Activated T-cell treated with anti-CD3 and anti-CD28 coated beads, Interleukin-2, amount 50 U/mL, for 24 hours (primary cell): ENCODE measurements at regions not wholly inside any gene's neighbourhood (a gene's known extent, or its start where the extent isn't known, plus 50 kb on each side); places are given as distances from the start of the nearest gene placed in this dataset.

ENCODE experiments used
- DNase-seq: peaks from one replicate; pipeline ENCODE4 v3.0.0-alpha.2; 2020
- H3K27ac Mint-ChIP-seq: 2 replicates; pipeline ENCODE4 v1.8.0; 2020; ENCODE audit warnings: mild to moderate bottlenecking, mixed read lengths
- H3K27me3 Mint-ChIP-seq: 2 replicates; pipeline ENCODE4 v1.8.0; 2020; ENCODE audit warnings: mixed read lengths
- H3K36me3 Mint-ChIP-seq: 2 replicates; pipeline ENCODE4 v1.8.0; 2020; ENCODE audit warnings: low read depth, mixed read lengths
- H3K4me1 Mint-ChIP-seq: 2 replicates; pipeline ENCODE4 v1.8.0; 2020; ENCODE audit warnings: low read depth, mixed read lengths
- H3K4me3 Mint-ChIP-seq: 2 replicates; pipeline ENCODE4 v1.8.0; 2020; ENCODE audit warnings: mild to moderate bottlenecking, moderate library complexity, mixed read lengths
- H3K9me3 Mint-ChIP-seq: 2 replicates; pipeline ENCODE4 v1.8.0; 2020; ENCODE audit warnings: mixed read lengths

GRCh38 chr3:24769918-24770317, 275.3 kb upstream of the THRB start:
- Mint-ChIP-seq H3K36me3 (no peaks in the 10 kb centered on the region), H3K27me3 (no peaks in the 10 kb centered on the region), H3K4me1 (no peaks in the 10 kb centered on the region), H3K9me3 (no peaks in the 10 kb centered on the region), H3K4me3 (no peak overlapping the region), H3K27ac (no peak overlapping the region)
- DNase-seq: no peak

DNA sequence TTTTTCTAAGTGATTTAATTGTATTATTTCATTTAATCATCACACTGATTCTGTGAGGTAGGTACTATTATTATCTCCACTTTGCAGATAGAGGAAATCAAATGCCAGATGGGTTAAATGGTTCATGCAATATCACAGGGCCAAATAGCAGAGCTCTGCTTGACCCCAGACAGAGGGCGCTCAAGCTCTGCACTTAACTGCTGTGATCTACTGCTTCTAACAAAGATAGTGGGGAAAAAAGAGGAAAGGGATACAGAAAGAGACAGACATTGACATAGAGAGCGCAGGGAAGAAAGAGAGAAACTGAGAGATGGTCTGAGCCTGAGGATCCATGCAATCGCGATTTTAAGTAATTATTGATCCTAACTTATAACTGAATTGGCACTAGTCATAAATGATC, 279.1 kb upstream of the THRB start:
- H3K27me3 Mint-ChIP-seq: no peaks in the 10 kb centered on the region
- no peak overlapping the region for H3K27ac Mint-ChIP-seq
- H3K4me3 Mint-ChIP-seq: no peak overlapping the region
- H3K9me3 Mint-ChIP-seq: peaks cover 2% of the 10 kb centered on the region
- H3K36me3 Mint-ChIP-seq: no peaks in the 10 kb centered on the region
- DNase-seq: no peak
- no peaks in the 10 kb centered on the region for H3K4me1 Mint-ChIP-seq

DNA sequence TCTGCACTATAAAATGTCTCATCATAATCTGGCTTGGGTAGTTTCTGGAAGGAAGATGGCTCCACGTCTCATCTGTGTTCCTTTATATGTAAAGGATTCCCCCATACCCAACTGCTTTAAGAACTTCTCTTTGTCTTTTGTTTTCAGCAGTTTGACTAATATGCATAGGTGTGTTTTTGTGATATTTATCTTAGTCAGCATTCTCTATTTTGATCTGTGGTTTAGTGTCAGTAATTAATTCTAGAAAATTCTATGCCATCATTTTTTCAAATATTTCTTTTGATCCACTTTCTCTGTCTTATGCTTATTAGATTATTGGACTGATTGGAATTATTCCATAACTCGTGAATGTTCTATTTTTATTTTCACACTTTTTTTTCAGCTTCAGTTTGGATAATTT, 286.3 kb upstream of the THRB start:
- Mint-ChIP-seq H3K27me3 (no peaks in the 10 kb centered on the region), H3K36me3 (no peaks in the 10 kb centered on the region), H3K9me3 (peaks cover 12% of the 10 kb centered on the region), H3K27ac (no peak overlapping the region), H3K4me1 (no peaks in the 10 kb centered on the region), H3K4me3 (no peak overlapping the region)
- no peak for DNase-seq

GRCh38 chr3:24781454-24781853, 286.8 kb upstream of the THRB start:
- Mint-ChIP-seq H3K4me3 (no peak overlapping the region), H3K27me3 (no peaks in the 10 kb centered on the region), H3K4me1 (no peaks in the 10 kb centered on the region), H3K36me3 (no peaks in the 10 kb centered on the region), H3K9me3 (peaks cover 12% of the 10 kb centered on the region), H3K27ac (no peak overlapping the region)
- no peak for DNase-seq

DNA sequence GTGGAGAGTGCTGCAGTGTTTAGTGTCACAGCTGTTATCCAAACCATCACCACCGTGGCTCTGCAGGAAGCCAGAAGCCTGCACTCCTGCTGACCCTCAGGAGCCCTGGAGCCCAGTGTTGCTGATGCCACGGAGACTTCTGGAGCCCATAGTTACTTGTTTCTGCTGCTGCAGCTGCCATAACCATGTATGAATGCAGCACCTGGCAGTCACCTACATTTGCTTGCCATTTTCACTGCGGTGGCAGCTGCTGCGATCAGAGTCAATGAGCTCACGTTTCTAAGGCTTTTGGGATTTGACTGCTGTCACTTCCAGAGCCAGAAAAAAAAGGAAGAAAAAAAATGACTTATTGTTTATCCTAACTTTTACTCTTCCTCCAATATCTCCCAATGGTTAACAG, 299.2 kb upstream of the THRB start:
- H3K36me3 Mint-ChIP-seq: no peaks in the 10 kb centered on the region
- H3K4me3 Mint-ChIP-seq: no peak overlapping the region
- DNase-seq: no peak
- no peaks in the 10 kb centered on the region for H3K27me3 Mint-ChIP-seq
- peaks cover 8% of the 10 kb centered on the region for H3K9me3 Mint-ChIP-seq
- no peak overlapping the region for H3K27ac Mint-ChIP-seq
- H3K4me1 Mint-ChIP-seq: no peaks in the 10 kb centered on the region

GRCh38 chr3:24802614-24803013, 308.0 kb upstream of the THRB start:
- no peaks in the 10 kb centered on the region for H3K27me3 Mint-ChIP-seq
- DNase-seq: no peak
- no peaks in the 10 kb centered on the region for H3K9me3 Mint-ChIP-seq
- no peaks in the 10 kb centered on the region for H3K36me3 Mint-ChIP-seq
- no peaks in the 10 kb centered on the region for H3K4me1 Mint-ChIP-seq
- no peak overlapping the region for H3K4me3 Mint-ChIP-seq
- H3K27ac Mint-ChIP-seq: no peak overlapping the region

GRCh38 chr3:24804095-24804494, 309.4 kb upstream of the THRB start:
- no peaks in the 10 kb centered on the region for H3K4me1 Mint-ChIP-seq
- H3K4me3 Mint-ChIP-seq: no peak overlapping the region
- no peak overlapping the region for H3K27ac Mint-ChIP-seq
- H3K9me3 Mint-ChIP-seq: no peaks in the 10 kb centered on the region
- H3K27me3 Mint-ChIP-seq: no peaks in the 10 kb centered on the region
- H3K36me3 Mint-ChIP-seq: no peaks in the 10 kb centered on the region
- DNase-seq: no peak

DNA sequence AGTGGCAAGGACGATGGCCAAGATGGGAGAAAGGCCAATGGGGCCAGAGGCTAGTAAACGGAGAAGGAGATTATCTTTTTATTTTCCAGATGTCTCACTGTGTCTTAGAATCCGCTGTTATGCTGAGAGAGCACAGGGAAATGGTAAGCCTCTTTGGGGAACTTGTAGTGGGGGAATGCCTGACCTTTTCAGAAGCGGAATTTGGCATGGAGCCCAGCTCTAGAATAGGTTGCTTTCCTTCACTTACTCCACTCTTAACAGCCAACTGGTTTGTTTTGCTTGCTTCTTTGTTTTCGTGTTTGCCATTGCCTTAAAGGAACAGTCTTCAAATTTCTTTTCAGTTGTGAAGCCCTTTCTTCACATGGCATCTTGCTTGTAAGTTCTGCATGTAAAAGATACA, 316.2 kb upstream of the THRB start:
- H3K4me3 Mint-ChIP-seq: no peak overlapping the region
- no peaks in the 10 kb centered on the region for H3K36me3 Mint-ChIP-seq
- no peaks in the 10 kb centered on the region for H3K9me3 Mint-ChIP-seq
- no peak overlapping the region for H3K27ac Mint-ChIP-seq
- H3K4me1 Mint-ChIP-seq: no peaks in the 10 kb centered on the region
- H3K27me3 Mint-ChIP-seq: no peaks in the 10 kb centered on the region
- no peak for DNase-seq

DNA sequence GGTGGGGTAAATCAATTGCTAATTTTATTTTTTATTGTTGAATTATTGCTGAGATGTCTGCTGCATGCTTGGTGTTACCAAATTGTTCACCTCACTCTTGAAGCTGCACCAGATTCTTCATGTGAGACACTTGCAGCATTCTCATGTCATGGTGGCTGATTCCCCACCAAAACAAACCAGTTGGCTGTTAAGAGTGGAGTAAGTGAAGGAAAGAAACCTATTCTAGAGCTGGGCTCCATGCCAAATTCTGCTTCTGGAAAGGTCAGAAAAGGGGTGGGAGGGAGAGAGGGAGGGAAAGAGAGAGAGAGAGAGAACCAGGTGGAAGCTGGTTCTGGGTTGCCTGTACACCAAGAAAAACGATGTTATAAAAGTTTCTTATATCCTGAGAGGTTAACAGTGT, 317.5 kb upstream of the THRB start:
- Mint-ChIP-seq H3K9me3 (no peaks in the 10 kb centered on the region), H3K27ac (no peak overlapping the region), H3K27me3 (no peaks in the 10 kb centered on the region)

DNA sequence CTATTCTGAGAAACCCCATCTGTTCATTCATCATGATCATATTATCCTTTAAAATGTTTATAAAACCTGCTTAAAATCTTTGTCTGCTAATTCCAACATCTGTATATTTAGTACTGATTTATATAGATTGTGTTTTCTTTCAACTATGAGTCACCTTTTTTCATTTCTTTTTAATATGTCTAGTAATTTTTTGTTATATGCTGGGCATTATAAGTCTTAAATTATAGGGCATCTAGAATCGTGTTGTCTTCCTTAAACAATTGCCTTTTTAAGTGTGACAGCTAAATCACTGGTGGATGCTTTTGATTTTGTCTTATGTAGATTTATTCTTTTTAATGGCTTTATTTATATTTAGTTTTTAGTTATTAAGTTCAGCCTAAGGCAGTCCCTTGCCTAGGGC, 323.4 kb upstream of the THRB start:
- Mint-ChIP-seq H3K36me3 (no peaks in the 10 kb centered on the region), H3K4me3 (no peak overlapping the region), H3K27ac (no peak overlapping the region), H3K27me3 (no peaks in the 10 kb centered on the region), H3K4me1 (no peaks in the 10 kb centered on the region), H3K9me3 (peaks cover 4% of the 10 kb centered on the region)
- DNase-seq: no peak

More for the DNA sequence above, 317.5 kb upstream of the THRB start:
- no peak for DNase-seq
- Mint-ChIP-seq H3K4me3 (no peak overlapping the region), H3K36me3 (no peaks in the 10 kb centered on the region), H3K4me1 (no peaks in the 10 kb centered on the region)

- DNase-seq: no peak
- Mint-ChIP-seq H3K4me1 (no peaks in the 10 kb centered on the region), H3K27me3 (peaks cover 40% of the 10 kb centered on the region), H3K27ac (no peak overlapping the region), H3K9me3 (no peaks in the 10 kb centered on the region), H3K4me3 (no peak overlapping the region), H3K36me3 (no peaks in the 10 kb centered on the region)
These were observed 333.4 kb upstream of the THRB start for GRCh38 chr3:24828011-24828410.

DNA sequence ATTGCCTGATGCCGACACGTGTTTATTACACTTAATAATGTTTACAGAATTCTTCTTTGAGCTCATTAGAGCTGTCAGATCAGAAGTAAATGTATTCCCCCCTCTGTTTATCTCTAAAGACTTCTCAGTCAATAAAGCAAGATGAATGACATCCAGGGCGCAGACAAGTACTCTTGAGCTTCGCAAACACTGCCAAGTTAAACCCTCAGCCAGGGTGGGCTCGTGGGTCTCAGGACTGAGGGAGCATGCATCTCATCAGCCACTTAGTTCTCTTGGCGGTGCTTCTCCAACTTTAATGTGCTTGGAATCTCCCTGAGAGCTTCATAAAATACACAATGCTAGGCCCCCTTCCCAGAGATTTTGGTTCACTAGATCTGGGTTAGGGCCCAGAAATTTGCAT, 333.9 kb upstream of the THRB start:
- no peak overlapping the region for H3K4me3 Mint-ChIP-seq
- DNase-seq: no peak
- H3K9me3 Mint-ChIP-seq: no peaks in the 10 kb centered on the region
- no peak overlapping the region for H3K27ac Mint-ChIP-seq
- no peaks in the 10 kb centered on the region for H3K4me1 Mint-ChIP-seq
- peaks cover 40% of the 10 kb centered on the region for H3K27me3 Mint-ChIP-seq
- no peaks in the 10 kb centered on the region for H3K36me3 Mint-ChIP-seq

DNA sequence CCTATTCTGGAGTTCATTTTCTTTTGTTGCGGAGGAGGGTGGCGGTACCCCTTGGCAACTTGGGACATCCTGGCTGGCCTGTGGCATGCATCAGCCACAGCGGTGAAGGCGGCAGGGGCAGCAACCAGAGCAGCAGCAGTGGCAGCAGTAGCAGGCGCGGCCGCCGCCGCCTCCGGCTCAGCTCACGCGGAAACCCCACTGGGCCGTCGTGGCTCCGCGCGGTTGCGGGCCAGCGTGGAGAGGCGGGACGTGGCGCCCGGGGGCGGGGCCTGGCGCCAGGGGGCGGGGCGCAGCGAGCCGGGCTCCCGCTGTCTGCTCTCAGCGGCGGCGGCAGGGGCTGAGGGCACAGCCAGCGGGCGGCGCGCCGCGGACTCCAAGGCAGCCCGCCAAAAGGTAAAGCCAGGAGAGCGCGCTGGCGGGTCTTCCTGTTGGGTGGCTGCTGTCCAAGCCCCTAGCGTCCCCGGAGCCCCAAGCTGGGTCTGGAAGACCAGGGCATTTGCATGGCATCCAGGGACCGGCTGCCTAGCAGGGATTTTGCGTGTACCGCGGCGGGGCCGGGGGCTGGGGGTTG, 334.4 kb upstream of the THRB start:
- Mint-ChIP-seq H3K9me3 (no peaks in the 10 kb centered on the region), H3K4me3 (no peak overlapping the region), H3K36me3 (no peaks in the 10 kb centered on the region), H3K27ac (no peak overlapping the region), H3K27me3 (peaks cover 40% of the 10 kb centered on the region), H3K4me1 (no peaks in the 10 kb centered on the region)
- no peak for DNase-seq

- DNase-seq: no peak
These were observed 335.1 kb upstream of the THRB start for GRCh38 chr3:24829629-24830229.

GRCh38 chr3:24830230-24831152, 335.8 kb upstream of the THRB start:
- H3K4me1 Mint-ChIP-seq: no peaks in the 10 kb centered on the region
- no peaks in the 10 kb centered on the region for H3K36me3 Mint-ChIP-seq
- H3K9me3 Mint-ChIP-seq: no peaks in the 10 kb centered on the region
- no peak overlapping the region for H3K27ac Mint-ChIP-seq
- no peak for DNase-seq
- no peak overlapping the region for H3K4me3 Mint-ChIP-seq
- peaks cover 40% of the 10 kb centered on the region for H3K27me3 Mint-ChIP-seq

More at GRCh38 chr3:24829629-24830229, 335.1 kb upstream of the THRB start:
- peaks cover 40% of the 10 kb centered on the region for H3K27me3 Mint-ChIP-seq
- no peaks in the 10 kb centered on the region for H3K4me1 Mint-ChIP-seq
- no peak overlapping the region for H3K27ac Mint-ChIP-seq
- no peaks in the 10 kb centered on the region for H3K36me3 Mint-ChIP-seq
- H3K4me3 Mint-ChIP-seq: no peak overlapping the region
- no peaks in the 10 kb centered on the region for H3K9me3 Mint-ChIP-seq
